Adipocyte (in vitro differentiated cells): ENCODE measurements at regions not wholly inside any gene's neighbourhood (a gene's known extent, or its start where the extent isn't known, plus 50 kb on each side); places are given as distances from the start of the nearest gene placed in this dataset.

Experiments
- DNase-seq: peaks from one replicate; pipeline ENCODE4 v3.0.0-alpha.2; 2015; ENCODE audit warnings: low read depth
- H3K27me3 ChIP-seq: replicated peaks from 2 replicates; pipeline ENCODE4 v1.7.0; 2013; ENCODE audit warnings: mild to moderate bottlenecking, low read length, moderate library complexity; ENCODE audit not compliant: control insufficient read depth, insufficient read depth
- H3K36me3 ChIP-seq: 2 replicates; pipeline ENCODE4 v1.7.0; 2013; ENCODE audit warnings: low read length, mild to moderate bottlenecking, moderate library complexity; ENCODE audit not compliant: control insufficient read depth, insufficient read depth, severe bottlenecking
- H3K4me1 ChIP-seq: 2 replicates; pipeline ENCODE4 v1.7.0; 2013; ENCODE audit warnings: mild to moderate bottlenecking, low read length, moderate library complexity; ENCODE audit not compliant: control insufficient read depth, insufficient read depth
- H3K4me3 ChIP-seq: 2 replicates; pipeline ENCODE4 v1.7.0; 2013; ENCODE audit warnings: mild to moderate bottlenecking, low read length, moderate library complexity
- H3K9ac ChIP-seq: 2 replicates; pipeline ENCODE4 v1.7.0; 2013; ENCODE audit warnings: mild to moderate bottlenecking, low read length, moderate library complexity
- H3K9me3 ChIP-seq: 2 replicates; pipeline ENCODE4 v1.7.0; 2013; ENCODE audit warnings: mild to moderate bottlenecking, low read length, moderate library complexity; ENCODE audit not compliant: control insufficient read depth

- Histone ChIP-seq H3K9ac (no peak overlapping the region), H3K36me3 (no peaks in the 10 kb centered on the region), H3K27me3 (no peaks in the 10 kb centered on the region), H3K4me1 (no peaks in the 10 kb centered on the region), H3K9me3 (peaks cover 21% of the 10 kb centered on the region), H3K4me3 (no peak overlapping the region)
- peak; percentile 67 for DNase-seq
Measured at GRCh38 chr2:223214394-223215253, 162.6 kb downstream of the KCNE4 start.

- H3K4me1 ChIP-seq: peaks cover 4% of the 10 kb centered on the region
- peaks cover 15% of the 10 kb centered on the region for H3K9me3 ChIP-seq
- H3K36me3 ChIP-seq: no peaks in the 10 kb centered on the region
- H3K4me3 ChIP-seq: no peak overlapping the region
- H3K27me3 ChIP-seq: no peaks in the 10 kb centered on the region
- no peak overlapping the region for H3K9ac ChIP-seq
- no peak for DNase-seq
Measured at GRCh38 chr2:223215254-223215516, 163.2 kb downstream of the KCNE4 start.

DNA sequence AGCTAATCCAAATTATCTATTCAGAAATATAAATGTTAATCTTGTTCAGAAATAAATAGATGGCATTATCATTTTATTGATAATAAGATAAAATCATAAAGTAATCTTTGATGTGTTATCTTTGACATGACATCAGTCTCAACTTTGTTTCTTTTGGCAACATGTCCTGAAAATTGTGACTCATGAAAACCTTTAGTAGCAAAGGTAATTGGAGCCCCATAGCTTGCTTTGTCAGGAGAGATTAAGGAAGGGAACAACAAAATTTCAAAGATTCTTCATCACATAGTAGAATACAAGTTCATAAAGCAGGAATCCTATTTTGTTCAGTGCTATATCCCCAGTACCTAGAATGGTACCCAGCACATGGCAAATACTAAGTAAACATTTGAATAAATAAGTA is 165.4 kb downstream of the KCNE4 start:
- Histone ChIP-seq H3K9me3 (no peaks in the 10 kb centered on the region), H3K27me3 (no peaks in the 10 kb centered on the region), H3K4me1 (peaks cover 12% of the 10 kb centered on the region), H3K4me3 (no peak overlapping the region), H3K9ac (no peak overlapping the region), H3K36me3 (no peaks in the 10 kb centered on the region)
- DNase-seq: no peak

GRCh38 chr2:223218587-223219178 is 166.7 kb downstream of the KCNE4 start:
- Histone ChIP-seq H3K4me1 (peaks cover 12% of the 10 kb centered on the region), H3K9me3 (no peaks in the 10 kb centered on the region), H3K36me3 (no peaks in the 10 kb centered on the region), H3K27me3 (no peaks in the 10 kb centered on the region), H3K9ac (no peak overlapping the region), H3K4me3 (no peak overlapping the region)
- DNase-seq: no peak

- no peak for DNase-seq
- Histone ChIP-seq H3K4me3 (no peak overlapping the region), H3K4me1 (peaks cover 12% of the 10 kb centered on the region), H3K27me3 (no peaks in the 10 kb centered on the region), H3K9ac (no peak overlapping the region), H3K36me3 (no peaks in the 10 kb centered on the region), H3K9me3 (no peaks in the 10 kb centered on the region)
Measured at GRCh38 chr2:223219872-223220657, 168.1 kb downstream of the KCNE4 start.

DNA sequence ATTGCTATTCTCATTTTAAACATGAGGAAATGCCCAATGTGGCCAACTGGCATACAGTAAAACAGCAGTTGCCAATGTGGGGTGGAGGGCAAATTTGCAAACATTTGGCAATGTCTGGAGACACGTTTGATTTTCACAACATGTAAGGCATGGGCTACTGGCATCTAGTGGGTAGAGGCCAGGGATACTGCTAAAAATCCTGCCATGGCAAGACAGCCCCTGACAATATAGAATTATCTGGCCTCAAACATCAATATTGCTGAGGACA is 168.6 kb downstream of the KCNE4 start:
- no peak overlapping the region for H3K9ac ChIP-seq
- no peak for DNase-seq
- peaks cover 12% of the 10 kb centered on the region for H3K4me1 ChIP-seq
- H3K9me3 ChIP-seq: no peaks in the 10 kb centered on the region
- no peaks in the 10 kb centered on the region for H3K27me3 ChIP-seq
- H3K36me3 ChIP-seq: no peaks in the 10 kb centered on the region
- no peak overlapping the region for H3K4me3 ChIP-seq

DNA sequence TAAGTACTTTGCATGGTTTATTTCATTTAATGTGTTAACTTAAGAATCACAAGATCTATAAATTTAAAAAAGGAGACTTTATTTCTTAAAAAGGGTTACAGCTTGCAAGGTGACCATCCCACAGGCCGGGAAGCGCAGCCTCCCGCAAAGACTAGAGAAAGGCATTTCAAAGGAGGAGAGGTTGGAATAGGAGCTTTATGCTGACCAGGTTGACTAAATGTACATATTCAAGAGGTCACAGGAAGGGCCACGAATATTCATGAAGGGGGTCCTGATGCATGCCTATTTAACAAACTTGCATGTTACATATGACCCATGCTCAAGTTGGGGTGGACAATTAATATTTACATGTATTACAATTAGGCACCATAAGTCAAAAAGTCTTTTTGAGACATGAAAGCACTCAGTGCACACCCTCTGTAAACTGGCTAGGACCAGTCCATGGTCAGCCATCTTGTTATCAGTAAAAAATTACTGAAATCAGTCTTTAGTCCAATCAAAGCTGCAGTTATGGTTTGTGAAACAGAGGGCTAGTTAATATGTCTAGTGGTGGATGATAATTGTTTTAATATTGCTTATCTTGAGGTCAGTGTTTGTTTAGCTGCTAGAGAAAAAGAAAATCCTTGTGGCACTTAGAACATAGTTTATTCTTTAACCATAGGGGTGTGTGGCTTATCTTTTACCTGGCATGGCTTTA is 169.3 kb downstream of the KCNE4 start:
- Histone ChIP-seq H3K9ac (no peak overlapping the region), H3K9me3 (no peaks in the 10 kb centered on the region), H3K4me1 (peaks cover 12% of the 10 kb centered on the region), H3K4me3 (no peak overlapping the region), H3K36me3 (no peaks in the 10 kb centered on the region), H3K27me3 (no peaks in the 10 kb centered on the region)
- DNase-seq: no peak

DNA sequence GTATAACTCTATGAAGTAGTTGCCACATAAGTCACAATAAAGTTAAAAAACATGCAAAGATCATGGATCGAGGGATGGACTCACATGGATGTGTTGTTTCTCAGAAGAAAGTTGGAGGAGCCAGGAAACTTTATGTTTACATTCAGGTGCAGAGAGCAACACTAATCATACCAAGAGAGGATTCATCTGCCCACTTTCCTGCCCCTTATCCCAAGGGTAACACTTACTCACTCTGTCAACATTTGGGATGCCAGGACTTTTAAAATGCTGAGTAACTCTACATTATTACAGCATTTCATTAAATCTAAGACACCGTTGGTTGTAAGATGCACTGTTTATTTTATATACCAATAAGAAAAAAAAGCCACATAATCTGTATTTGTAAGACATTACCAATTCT is 170.4 kb downstream of the KCNE4 start:
- Histone ChIP-seq H3K4me1 (peaks cover 12% of the 10 kb centered on the region), H3K4me3 (no peak overlapping the region), H3K27me3 (no peaks in the 10 kb centered on the region), H3K36me3 (no peaks in the 10 kb centered on the region), H3K9ac (no peak overlapping the region), H3K9me3 (no peaks in the 10 kb centered on the region)
- DNase-seq: peak; percentile 52

DNA sequence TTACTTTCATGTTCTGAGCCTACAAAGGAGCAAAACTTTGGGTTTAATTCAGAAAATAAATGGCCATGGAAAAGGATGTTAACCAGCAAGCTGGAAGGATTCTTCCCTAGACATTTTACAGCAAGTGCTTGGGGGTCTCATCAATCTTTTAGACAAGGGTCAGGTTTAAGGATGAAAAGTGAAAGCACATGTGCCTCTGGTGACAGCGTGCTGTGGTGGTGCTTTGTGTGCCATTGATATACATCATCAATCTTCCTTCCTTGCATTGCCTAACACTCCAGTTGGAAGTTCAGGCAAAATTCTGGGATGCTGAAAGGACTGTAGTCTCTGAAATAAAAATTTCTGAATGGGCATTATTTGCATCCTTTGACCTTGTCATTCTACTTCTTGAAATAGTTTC is 171.2 kb downstream of the KCNE4 start:
- Histone ChIP-seq H3K9me3 (no peaks in the 10 kb centered on the region), H3K4me1 (peaks cover 12% of the 10 kb centered on the region), H3K4me3 (no peak overlapping the region), H3K36me3 (no peaks in the 10 kb centered on the region), H3K9ac (no peak overlapping the region), H3K27me3 (no peaks in the 10 kb centered on the region)
- DNase-seq: no peak

DNA sequence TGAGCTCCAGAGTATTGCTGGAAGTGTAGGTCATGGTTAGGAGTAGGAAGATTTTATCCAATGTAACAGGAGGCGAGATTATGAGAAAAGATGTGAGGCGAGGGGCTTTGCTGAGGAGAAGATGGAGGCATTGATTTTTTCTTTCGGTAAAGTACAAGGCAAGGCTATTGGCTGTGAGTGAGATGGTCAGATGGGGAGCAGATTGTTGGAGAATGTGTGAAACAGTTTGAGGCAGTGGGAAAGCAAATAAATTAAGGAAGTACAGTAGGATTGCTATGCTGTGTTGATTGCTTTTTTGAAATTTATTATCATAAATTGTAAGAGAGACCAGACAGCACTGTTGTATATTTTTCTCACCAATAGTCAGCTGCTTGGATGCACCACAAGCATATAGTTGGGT is 173.3 kb downstream of the KCNE4 start:
- H3K4me3 ChIP-seq: no peak overlapping the region
- DNase-seq: no peak
- no peaks in the 10 kb centered on the region for H3K9me3 ChIP-seq
- no peaks in the 10 kb centered on the region for H3K36me3 ChIP-seq
- H3K9ac ChIP-seq: no peak overlapping the region
- peaks cover 7% of the 10 kb centered on the region for H3K4me1 ChIP-seq
- H3K27me3 ChIP-seq: no peaks in the 10 kb centered on the region

GRCh38 chr2:223226264-223226663 is 174.3 kb downstream of the KCNE4 start:
- no peaks in the 10 kb centered on the region for H3K27me3 ChIP-seq
- no peak overlapping the region for H3K4me3 ChIP-seq
- no peak for DNase-seq
- no peak overlapping the region for H3K9ac ChIP-seq
- no peaks in the 10 kb centered on the region for H3K36me3 ChIP-seq
- peaks cover under 1% of the 10 kb centered on the region for H3K4me1 ChIP-seq
- no peaks in the 10 kb centered on the region for H3K9me3 ChIP-seq
